Fibroblast of the aortic adventitia (primary cell): ENCODE measurements at regions not wholly inside any gene's neighbourhood (a gene's known extent, or its start where the extent isn't known, plus 50 kb on each side); places are given as distances from the start of the nearest gene placed in this dataset.

Experiments
- DNase-seq: peaks from one replicate; pipeline ENCODE4 v3.0.0-alpha.2; 2010; ENCODE audit warnings: low read depth
- H3K4me3 ChIP-seq: 2 replicates; pipeline ENCODE4 v1.5.1; 2011; ENCODE audit warnings: low read depth, mild to moderate bottlenecking, control low read depth, low read length, moderate library complexity
- CTCF ChIP-seq: IDR thresholded peaks from 2 replicates; pipeline ENCODE4 v1.5.1; 2011; ENCODE audit warnings: mild to moderate bottlenecking, low read length, control low read depth, inconsistent platforms; ENCODE audit not compliant: insufficient read depth

GRCh38 chr18:24835751-24836150 lies 375.3 kb downstream of the HRH4 start:
- H3K4me3 ChIP-seq, result no peak overlapping the region
- DNase-seq, result no peak
- TF ChIP-seq CTCF, result no peak

- TF ChIP-seq CTCF, result no peak
- DNase-seq, result no peak
Observed at GRCh38 chr18:24837066-24837465, 376.6 kb downstream of the HRH4 start.

GRCh38 chr18:24840051-24840450 lies 379.6 kb downstream of the HRH4 start:
- no peak for DNase-seq
- TF ChIP-seq CTCF, result no peak
- no peak overlapping the region for H3K4me3 ChIP-seq

More at GRCh38 chr18:24837066-24837465, 376.6 kb downstream of the HRH4 start:
- no peak overlapping the region for H3K4me3 ChIP-seq

GRCh38 chr18:24840640-24841039 lies 380.2 kb downstream of the HRH4 start:
- no peak for TF ChIP-seq CTCF
- no peak overlapping the region for H3K4me3 ChIP-seq
- no peak for DNase-seq

- no peak overlapping the region for H3K4me3 ChIP-seq
- DNase-seq, result no peak
- TF ChIP-seq CTCF, result no peak
Observed at GRCh38 chr18:24841536-24841935, 381.1 kb downstream of the HRH4 start.

GRCh38 chr18:24843123-24843522 lies 382.7 kb downstream of the HRH4 start:
- no peak overlapping the region for H3K4me3 ChIP-seq
- DNase-seq, result no peak
- TF ChIP-seq CTCF, result no peak

GRCh38 chr18:24846138-24846537 lies 385.7 kb downstream of the HRH4 start:
- no peak for TF ChIP-seq CTCF

More at GRCh38 chr18:24846138-24846537, 385.7 kb downstream of the HRH4 start:
- no peak for DNase-seq
- no peak overlapping the region for H3K4me3 ChIP-seq
